Prostate gland (tissue), 2 donors: ENCODE measurements at regions not wholly inside any gene's neighbourhood (a gene's known extent, or its start where the extent isn't known, plus 50 kb on each side); places are given as distances from the start of the nearest gene placed in this dataset.
"Not testable (repeated sequence)": the region's sequence is repeated elsewhere in the genome, so short reads cannot be mapped to it uniquely, and the experiment has no call there.

Experiments used
- DNase-seq: peaks from one replicate; pipeline ENCODE4 v3.0.0-alpha.2; 2019; ENCODE audit warnings: low spot score
- H3K27ac ChIP-seq, 2 donors: fragments of 200-600 bp; sonication (generic); 2 replicates each; pipeline ENCODE4 v1.5.1; 2017 to 2019
- H3K27me3 ChIP-seq: fragments of 200-600 bp; sonication (generic); replicated peaks from 2 replicates; pipeline ENCODE4 v1.5.1; 2019; ENCODE audit not compliant: insufficient read depth
- H3K36me3 ChIP-seq, 2 donors: fragments of 200-600 bp; sonication (generic); 1 replicate in 1 of 2; 2 replicates in 1 of 2; pipeline versions ENCODE4 v1.5.1 to v1.8.1; 2017 to 2019
- H3K4me1 ChIP-seq: fragments of 200-600 bp; sonication (generic); replicated peaks from 2 replicates; pipeline ENCODE4 v1.5.1; 2019
- H3K4me3 ChIP-seq, 2 donors: fragments of 200-600 bp; sonication (generic); 2 replicates each; pipeline ENCODE4 v1.5.1; 2017 to 2019
- H3K9me3 ChIP-seq: fragments of 200-600 bp; sonication (generic); 2 replicates; pipeline ENCODE4 v1.5.1; 2017
- POLR2A ChIP-seq: fragments of 450-650 bp; IDR thresholded peaks from one replicate; pipeline ENCODE4 v1.6.1; 2016; ENCODE audit warnings: antibody characterized with exemption, mild to moderate bottlenecking
- POLR2AphosphoS5 ChIP-seq: sonication (generic); formaldehyde crosslinking; IDR thresholded peaks from one replicate; pipeline ENCODE4 v1.6.1; 2017; ENCODE audit warnings: antibody characterized with exemption
- WGBS: methylation state at CpG from one replicate; pipeline ENCODE4 v1.1.5; 2018; 5-methylcytosine and 5-hydroxymethylcytosine counted together
- intact Hi-C: fragments of 100-400 bp; cut with DNase I; formaldehyde crosslinking; loops from one replicate; pipeline ENCODE4 v1.14.2; 2022
- TF ChIP-seq, protein P1 (sequence below), 4 experiments: fragments of 200-600 bp in 2 of 4; fragments of 450-650 bp in 2 of 4; sonication (generic) in 2 of 4; IDR thresholded peaks; 1 replicate in 3 of 4; 2 replicates in 1 of 4; pipeline ENCODE4 v1.5.1; 2016 to 2019; ENCODE audit warnings: antibody characterized with exemption in 4 of 4, mild to moderate bottlenecking in 2 of 4, moderate library complexity in 2 of 4

DNA sequence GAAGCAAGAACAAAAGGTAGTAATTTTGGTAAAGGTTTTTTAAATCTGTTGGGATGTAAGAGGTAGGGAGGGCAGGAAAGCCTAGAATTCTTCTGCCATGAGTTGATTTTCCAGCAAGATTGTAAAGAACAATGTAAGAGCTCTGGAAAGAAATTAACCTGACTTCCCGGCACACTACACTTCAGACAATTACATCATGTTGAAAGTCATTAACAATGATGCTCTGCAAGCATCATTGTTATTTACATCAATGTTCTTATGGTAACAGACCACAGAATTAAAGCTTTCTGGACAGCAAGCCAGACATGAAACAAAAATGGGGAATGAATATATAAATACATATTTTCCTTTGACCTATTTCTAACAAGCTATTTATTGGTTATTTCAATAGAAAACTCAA is 342.2 kb downstream of the CEP170 start:
- WGBS: 78% methylated on average over 1 of the region's 1 CpG
- intact Hi-C loops, H3K4me1 ChIP-seq, H3K9me3 ChIP-seq, DNase-seq, H3K27ac ChIP-seq, H3K27me3 ChIP-seq, H3K4me3 ChIP-seq, H3K36me3 ChIP-seq: not testable (repeated sequence)

DNA sequence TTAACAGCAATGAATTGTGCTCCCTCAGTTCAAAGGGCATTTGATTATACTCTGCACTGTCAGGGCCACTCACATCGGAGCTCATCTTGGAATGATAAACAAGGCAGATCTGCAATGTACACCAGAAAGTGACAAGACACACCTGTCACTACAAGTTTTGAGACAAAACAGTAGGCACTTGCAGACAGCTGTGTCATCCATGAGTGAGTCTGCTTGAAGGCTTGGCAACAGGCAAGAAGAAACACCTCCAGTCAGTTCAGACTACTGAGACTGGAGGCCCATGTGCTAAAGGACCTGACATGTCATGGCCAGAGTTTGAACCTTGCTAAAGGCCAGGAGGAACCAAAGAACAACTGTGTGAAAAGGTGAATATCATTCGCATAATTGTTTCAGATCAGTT is 354.5 kb downstream of the CEP170 start:
- DNase-seq, H3K4me1 ChIP-seq, H3K9me3 ChIP-seq, H3K27me3 ChIP-seq, H3K36me3 ChIP-seq, intact Hi-C loops, H3K27ac ChIP-seq, H3K4me3 ChIP-seq: not testable (repeated sequence)
- WGBS: 62% methylated on average over 2 of the region's 2 CpGs

DNA sequence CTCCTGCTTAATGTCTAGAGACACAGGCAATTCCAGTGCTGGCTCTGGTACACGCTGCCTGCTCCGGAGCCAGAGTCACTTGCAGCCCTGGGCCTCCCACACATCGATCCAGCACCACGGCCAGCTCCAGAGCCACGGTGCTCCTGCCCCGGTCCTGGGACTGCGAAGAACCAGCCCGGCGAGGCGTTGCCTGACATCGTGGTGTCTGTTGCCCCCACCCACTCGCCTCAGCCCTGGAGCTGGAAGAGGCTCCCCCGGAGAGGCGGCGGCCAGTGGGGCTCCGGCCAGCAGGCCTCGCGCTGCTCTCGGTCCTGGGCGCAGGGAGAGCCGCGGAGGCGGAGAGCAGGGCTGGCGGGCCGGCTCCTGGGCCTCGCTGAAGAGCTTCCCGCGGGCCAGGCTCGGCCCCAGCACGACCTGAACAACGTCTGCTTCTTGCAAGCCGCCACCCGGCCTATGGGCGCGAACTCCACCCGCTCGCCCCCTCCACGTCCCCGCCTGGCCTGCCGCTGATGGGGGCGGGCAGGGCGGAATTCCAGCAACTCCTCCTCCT is 364.8 kb downstream of the CEP170 start:
- Histone ChIP-seq H3K4me1 (no peaks in the 10 kb centered on the region), H3K9me3 (no peaks in the 10 kb centered on the region), H3K4me3 (no peak overlapping the region), H3K36me3 (no peaks in the 10 kb centered on the region), H3K27me3 (no peaks in the 10 kb centered on the region), H3K27ac (no peak overlapping the region)
- DNase-seq: no peak
- TF ChIP-seq POLR2A: no peak
- TF ChIP-seq POLR2AphosphoS5: no peak
- TF ChIP-seq, protein P1, sequence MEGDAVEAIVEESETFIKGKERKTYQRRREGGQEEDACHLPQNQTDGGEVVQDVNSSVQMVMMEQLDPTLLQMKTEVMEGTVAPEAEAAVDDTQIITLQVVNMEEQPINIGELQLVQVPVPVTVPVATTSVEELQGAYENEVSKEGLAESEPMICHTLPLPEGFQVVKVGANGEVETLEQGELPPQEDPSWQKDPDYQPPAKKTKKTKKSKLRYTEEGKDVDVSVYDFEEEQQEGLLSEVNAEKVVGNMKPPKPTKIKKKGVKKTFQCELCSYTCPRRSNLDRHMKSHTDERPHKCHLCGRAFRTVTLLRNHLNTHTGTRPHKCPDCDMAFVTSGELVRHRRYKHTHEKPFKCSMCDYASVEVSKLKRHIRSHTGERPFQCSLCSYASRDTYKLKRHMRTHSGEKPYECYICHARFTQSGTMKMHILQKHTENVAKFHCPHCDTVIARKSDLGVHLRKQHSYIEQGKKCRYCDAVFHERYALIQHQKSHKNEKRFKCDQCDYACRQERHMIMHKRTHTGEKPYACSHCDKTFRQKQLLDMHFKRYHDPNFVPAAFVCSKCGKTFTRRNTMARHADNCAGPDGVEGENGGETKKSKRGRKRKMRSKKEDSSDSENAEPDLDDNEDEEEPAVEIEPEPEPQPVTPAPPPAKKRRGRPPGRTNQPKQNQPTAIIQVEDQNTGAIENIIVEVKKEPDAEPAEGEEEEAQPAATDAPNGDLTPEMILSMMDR (IDR thresholded peaks at IDR 0.05): no peak
- 1% methylated on average over 29 of the region's 42 CpGs for WGBS
- intact Hi-C loops: no loop called here

DNA sequence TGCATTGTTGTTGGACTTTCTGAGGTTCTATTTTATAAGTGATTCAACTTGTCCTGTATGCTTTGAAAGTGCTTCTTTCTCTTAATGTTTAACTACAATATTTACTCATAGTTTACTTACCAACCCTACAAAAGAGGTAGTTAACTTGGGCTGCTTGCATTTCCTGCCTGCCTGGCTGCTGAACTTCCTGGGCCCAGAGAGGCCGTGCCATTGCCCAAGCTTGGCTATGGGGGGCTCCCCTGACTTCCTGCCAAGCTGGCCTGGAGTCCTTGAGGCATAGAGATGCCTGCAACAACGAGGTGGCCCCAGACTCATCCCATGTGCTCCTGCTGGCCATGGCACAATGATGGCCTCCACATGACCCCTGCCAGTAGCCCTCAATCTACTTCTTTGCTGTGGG is 361.6 kb upstream of the PLD5 start:
- intact Hi-C loops: no loop called here
- no peaks in the 10 kb centered on the region for H3K9me3 ChIP-seq
- TF ChIP-seq, protein P1 (IDR thresholded peaks at IDR 0.05): no peak
- TF ChIP-seq POLR2AphosphoS5: no peak
- TF ChIP-seq POLR2A: no peak
- no peaks in the 10 kb centered on the region for H3K27me3 ChIP-seq
- no peak overlapping the region for H3K4me3 ChIP-seq
- no peaks in the 10 kb centered on the region for H3K36me3 ChIP-seq
- no peak for DNase-seq
- H3K27ac ChIP-seq: no peak overlapping the region
- no peaks in the 10 kb centered on the region for H3K4me1 ChIP-seq
- 22% methylated on average over 2 of the region's 2 CpGs for WGBS

DNA sequence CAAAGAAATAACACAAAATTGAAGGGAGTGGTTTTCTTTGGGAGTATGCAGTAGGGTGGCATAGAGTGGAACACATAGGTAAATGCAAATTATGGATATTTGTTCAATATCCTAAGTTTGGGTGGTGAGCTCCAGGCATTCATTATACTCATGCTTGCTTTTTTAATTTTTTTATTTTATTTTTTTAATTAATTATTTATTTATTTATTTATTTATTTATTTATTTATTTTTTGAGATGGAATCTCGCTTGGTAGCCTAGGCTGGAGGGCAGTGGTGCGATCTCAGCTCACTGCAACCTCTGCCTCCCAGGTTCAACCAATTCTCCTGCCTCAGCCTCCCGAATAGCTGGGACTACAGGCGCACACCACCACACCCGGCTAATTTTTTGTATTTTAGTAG is 355.5 kb upstream of the PLD5 start:
- H3K36me3 ChIP-seq, H3K4me1 ChIP-seq, DNase-seq, H3K27ac ChIP-seq, H3K4me3 ChIP-seq, H3K27me3 ChIP-seq, intact Hi-C loops, H3K9me3 ChIP-seq: not testable (repeated sequence)
- 57% methylated on average over 5 of the region's 5 CpGs for WGBS

DNA sequence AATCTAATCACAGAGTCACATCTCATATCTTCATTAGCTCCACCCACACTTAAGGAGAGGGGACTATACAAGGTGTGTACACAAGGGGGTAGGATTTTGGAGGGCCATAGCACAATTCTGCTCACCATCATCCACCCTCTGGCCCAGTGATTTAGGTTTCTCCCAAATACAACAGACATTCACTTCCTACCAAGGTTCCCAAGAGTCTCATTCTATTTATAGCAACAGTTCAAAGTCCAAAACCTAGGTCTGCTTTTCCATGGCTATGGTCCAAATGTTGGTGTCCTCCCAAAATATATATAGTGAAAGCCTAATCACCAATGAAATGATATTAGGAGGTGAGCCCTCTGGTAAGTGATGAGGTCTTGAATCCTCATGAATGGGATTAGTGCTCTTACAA is 353.2 kb upstream of the PLD5 start:
- H3K36me3 ChIP-seq: no peaks in the 10 kb centered on the region
- no peaks in the 10 kb centered on the region for H3K9me3 ChIP-seq
- H3K27ac ChIP-seq: no peak overlapping the region
- H3K4me1 ChIP-seq: no peaks in the 10 kb centered on the region
- TF ChIP-seq, protein P1 (IDR thresholded peaks at IDR 0.05): no peak
- TF ChIP-seq POLR2A (no peak), POLR2AphosphoS5 (no peak)
- no peak overlapping the region for H3K4me3 ChIP-seq
- no peaks in the 10 kb centered on the region for H3K27me3 ChIP-seq
- DNase-seq: no peak
- intact Hi-C loops: no loop called here
